A549 (cell line): ENCODE measurements at regions not wholly inside any gene's neighbourhood (a gene's known extent, or its start where the extent isn't known, plus 50 kb on each side); places are given as distances from the start of the nearest gene placed in this dataset.
"Not testable (repeated sequence)": the region's sequence is repeated elsewhere in the genome, so short reads cannot be mapped to it uniquely, and the experiment has no call there.

Experiments used
- RAD21 ChIP-seq, 2 experiments: fragments of >200 bp in 1 of 2; sonication (Bioruptor Twin) in 1 of 2; formaldehyde crosslinking in 1 of 2; IDR thresholded peaks in 1 of 2; conservative IDR thresholded peaks in 1 of 2; 2 replicates in 1 of 2; 3 replicates in 1 of 2; pipeline ENCODE4 v1.6.1; 2012 to 2018; ENCODE audit warnings: inconsistent platforms in 1 of 2
- TF ChIP-seq, protein P1 (sequence below): fragments of 200-600 bp; sonication (generic); IDR thresholded peaks from 2 replicates; pipeline ENCODE4 v1.6.1; 2016; ENCODE audit warnings: antibody characterized with exemption, mild to moderate bottlenecking, moderate library complexity

DNA sequence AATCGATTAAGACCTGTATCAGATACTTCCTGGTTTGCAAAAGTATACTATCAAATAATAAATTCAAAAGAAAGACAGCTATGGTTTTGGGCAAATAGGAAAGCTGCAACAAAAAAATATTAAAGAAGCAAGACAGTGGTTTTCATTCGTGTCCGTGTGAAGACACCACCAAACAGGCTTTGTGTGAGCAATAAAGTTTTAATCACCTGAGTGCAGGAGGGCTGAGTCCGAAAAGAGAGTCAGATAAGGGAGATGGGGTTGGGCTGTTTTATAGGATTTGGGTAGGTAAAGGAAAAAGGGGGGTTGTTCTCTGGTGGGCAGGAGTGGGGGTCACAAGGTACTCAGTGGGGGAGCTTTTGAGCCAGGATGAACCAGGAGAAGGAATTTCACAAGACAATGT, 609.7 kb upstream of the LUZP2 start:
- TF ChIP-seq RAD21 (conservative IDR thresholded peaks at IDR 0.05 in 1 of 2, IDR thresholded peaks at IDR 0.05 in 1 of 2), result not testable (repeated sequence)
- TF ChIP-seq, protein P1, sequence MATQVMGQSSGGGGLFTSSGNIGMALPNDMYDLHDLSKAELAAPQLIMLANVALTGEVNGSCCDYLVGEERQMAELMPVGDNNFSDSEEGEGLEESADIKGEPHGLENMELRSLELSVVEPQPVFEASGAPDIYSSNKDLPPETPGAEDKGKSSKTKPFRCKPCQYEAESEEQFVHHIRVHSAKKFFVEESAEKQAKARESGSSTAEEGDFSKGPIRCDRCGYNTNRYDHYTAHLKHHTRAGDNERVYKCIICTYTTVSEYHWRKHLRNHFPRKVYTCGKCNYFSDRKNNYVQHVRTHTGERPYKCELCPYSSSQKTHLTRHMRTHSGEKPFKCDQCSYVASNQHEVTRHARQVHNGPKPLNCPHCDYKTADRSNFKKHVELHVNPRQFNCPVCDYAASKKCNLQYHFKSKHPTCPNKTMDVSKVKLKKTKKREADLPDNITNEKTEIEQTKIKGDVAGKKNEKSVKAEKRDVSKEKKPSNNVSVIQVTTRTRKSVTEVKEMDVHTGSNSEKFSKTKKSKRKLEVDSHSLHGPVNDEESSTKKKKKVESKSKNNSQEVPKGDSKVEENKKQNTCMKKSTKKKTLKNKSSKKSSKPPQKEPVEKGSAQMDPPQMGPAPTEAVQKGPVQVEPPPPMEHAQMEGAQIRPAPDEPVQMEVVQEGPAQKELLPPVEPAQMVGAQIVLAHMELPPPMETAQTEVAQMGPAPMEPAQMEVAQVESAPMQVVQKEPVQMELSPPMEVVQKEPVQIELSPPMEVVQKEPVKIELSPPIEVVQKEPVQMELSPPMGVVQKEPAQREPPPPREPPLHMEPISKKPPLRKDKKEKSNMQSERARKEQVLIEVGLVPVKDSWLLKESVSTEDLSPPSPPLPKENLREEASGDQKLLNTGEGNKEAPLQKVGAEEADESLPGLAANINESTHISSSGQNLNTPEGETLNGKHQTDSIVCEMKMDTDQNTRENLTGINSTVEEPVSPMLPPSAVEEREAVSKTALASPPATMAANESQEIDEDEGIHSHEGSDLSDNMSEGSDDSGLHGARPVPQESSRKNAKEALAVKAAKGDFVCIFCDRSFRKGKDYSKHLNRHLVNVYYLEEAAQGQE, result not testable (repeated sequence)
